HG03064 (cell line): ENCODE measurements at regions not wholly inside any gene's neighbourhood (a gene's known extent, or its start where the extent isn't known, plus 50 kb on each side); places are given as distances from the start of the nearest gene placed in this dataset.
"Not testable (repeated sequence)": the region's sequence is repeated elsewhere in the genome, so short reads cannot be mapped to it uniquely, and the experiment has no call there.

Experiments
- ATAC-seq: cut with Tn5 transposase; IDR thresholded peaks from one replicate; pipeline ENCODE4 v1.9.1; 2021; ENCODE audit warnings: low read depth; ENCODE audit not compliant: unreplicated experiment

DNA sequence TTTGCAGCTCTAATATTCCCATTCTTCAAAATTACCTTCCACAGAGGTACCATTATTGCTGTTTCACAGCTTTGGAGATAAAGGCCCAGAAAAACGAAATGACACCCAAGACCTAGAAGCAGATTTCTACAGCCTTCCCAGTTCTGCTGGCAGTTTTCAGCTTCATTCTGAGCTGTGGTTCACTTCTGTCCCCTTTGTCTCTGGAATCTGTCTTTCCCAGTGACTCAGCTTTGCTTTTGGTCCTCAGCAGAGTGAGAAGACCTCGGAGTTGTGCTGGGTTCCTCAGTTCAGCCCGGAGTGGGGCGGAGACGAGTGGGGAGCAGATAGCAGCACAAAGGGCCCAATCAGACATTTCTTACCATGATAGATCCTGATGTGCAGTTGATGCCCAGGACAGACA, 180.7 kb upstream of the CXCR4 start:
- ATAC-seq = no peak

DNA sequence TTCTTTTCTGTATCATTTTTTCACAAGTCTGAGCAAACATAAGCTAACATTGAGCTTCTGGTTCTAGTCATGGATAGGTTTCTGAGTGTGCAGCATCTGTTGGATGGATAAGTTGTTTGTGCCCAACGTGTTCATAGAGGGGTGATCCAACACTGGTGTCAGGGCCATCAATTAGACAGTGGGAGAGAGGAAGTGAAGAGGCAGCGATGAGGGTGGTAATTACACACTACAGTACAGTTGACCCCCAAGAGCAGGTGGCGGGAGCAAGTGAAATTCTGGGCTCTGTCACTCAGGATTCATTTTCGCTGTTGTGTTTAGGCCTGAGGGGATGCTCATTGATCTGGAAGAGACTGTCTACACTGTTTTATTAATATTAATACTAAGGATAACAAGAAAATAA, 180.0 kb upstream of the CXCR4 start:
- no peak for ATAC-seq

DNA sequence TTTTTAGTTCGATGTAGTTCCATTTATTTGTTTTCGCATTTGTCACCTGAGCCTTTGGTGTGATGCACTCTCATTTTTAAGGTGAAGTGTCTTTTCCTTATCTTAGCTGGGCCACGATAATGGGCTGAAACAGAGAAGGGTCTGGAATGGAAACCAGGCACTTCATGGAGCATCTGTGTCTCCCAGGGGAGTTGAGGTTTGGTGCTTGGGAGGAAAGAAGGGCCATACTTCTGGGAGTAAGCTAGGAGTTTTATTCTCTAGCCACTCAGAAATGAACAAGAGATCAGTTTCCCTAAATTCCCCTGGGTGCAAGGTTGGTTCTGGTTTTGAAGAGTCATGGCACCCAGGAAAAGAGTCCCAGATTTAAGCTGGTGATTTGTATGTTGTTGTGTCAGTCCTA, 179.4 kb upstream of the CXCR4 start:
- ATAC-seq = no peak

DNA sequence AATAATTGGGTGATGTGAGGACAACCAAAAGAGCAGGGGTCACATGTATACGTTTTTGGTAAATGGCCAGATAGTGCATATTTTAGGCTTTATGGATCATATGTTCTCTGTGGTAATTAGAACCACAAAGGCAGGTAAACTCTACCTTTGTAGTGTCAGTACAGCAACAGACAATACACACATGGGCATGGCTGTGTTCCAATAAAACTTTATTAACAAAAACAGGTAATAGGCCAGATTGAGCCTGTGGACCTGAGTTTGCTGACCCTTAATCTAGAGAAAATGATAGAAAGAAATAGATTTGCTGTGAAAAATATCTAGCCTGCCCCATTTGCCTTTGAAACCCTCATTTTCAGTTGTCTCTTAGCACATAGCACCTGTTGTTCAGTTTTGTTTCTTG, 177.2 kb upstream of the CXCR4 start:
- no peak for ATAC-seq

DNA sequence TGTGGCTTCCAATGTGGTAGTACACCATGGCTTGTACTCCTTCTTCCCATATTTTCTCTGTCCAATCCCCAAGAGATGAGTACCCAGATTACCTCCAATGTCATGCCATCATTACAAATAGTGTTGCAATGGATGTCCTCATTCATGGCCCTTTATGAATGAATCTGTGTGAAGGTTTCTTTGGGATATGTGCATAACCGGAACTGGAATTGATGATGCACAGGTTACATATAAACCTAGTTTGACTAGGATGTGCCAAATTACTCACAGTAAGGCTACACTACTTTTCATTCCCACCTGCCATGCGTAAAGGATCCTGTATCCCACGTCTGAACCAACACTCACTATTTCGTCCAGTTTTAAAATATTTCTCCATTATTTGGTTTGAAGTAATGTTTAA, 173.9 kb upstream of the CXCR4 start:
- no peak for ATAC-seq

DNA sequence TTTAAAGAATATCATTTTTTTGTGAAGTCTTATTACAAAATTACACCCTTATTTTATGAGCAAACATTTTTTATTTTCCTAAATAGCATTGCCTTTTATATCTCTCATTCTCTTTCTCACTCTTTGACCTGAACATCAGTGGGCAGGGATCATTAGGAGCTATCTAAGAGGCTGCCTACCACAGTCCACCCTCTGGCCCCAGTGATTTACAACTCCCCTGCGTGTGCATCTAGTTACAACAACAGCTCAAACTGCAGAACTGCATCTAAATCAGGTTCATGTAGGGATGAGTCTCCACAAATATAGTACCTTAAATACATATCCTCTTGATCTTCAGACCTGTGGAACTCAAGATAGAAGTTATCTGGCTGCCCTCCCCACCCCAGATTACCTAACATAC, 172.4 kb upstream of the CXCR4 start:
- no peak for ATAC-seq

DNA sequence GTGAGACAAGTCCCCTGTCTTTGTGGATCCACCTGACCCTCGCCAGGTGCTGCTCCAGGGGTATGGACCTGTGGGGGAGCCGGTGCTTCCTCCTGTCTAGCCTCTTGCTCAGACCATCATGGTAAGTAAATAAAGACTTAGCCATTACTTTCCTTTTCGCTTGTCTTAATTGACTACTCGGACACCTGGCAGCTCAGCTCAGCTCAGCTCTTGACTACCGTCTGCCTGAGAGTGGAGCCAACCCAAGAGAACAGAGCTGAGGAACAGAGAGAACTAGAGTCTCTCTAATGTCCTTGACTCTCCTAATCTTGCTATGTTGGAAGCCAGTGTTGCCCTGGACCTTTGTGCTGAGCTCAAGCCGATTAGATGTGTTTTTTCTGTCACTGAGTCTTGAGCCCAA, 170.3 kb upstream of the CXCR4 start:
- ATAC-seq = no peak

DNA sequence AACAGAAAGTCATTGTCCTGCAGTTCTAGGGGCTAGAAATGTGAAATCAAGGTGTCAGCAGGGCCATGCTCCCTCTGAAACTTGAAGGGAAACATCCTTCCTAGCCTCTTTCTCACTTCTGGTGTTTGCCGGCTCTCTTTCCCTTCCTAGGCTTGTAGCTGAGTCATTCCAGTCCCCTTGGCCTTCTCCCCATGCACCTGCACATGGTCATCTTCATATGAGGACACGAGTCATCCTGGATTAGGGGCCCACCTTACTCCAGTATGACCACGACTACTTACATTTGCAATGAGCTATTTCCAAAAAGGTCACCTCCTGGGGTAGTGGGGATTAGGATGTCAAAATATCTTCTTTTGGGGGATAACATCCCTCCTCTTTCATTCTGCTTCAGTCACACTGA, 168.5 kb upstream of the CXCR4 start:
- ATAC-seq = no peak

DNA sequence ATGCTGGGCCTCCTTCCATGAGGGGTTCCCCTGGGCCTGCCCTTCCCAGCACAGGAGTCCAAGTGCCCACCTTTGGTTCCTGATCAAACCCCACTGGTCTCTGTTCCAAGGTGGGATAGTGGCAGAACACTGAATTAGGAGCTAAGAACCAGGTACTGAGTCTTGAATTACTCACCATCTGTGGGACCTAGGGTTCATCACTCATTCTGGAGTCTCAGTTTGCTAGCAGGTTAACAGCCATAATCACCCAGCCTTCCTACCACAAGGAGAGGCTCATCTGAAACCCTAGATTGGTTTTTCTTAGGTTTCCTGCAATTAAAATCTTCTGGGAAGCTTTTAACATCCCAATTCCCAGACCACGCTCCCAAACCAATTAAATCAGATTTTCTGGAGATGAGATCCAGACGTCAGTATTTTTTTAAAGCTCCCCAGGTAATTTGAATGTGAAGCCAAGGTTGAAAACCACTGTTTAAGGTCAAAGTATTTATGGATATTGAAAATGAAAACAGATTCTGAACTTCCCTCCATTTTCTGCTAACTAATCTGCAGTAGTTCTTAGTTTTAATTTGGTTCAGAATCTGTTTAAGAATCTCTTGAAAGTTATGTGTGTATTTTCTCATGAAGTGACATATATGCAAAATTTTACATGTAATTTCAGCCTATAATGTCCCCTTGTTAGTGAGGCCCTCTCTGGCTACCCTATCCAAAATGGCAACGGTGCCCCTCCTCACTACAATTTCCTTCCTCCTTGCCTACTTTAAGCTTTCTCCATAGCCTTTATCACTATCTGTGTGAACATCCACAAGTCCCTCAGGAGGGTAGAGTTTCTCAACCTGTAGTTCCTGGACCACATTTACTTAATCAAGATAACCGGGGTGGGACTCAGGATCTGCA, 166.5 kb upstream of the CXCR4 start:
- no peak for ATAC-seq

DNA sequence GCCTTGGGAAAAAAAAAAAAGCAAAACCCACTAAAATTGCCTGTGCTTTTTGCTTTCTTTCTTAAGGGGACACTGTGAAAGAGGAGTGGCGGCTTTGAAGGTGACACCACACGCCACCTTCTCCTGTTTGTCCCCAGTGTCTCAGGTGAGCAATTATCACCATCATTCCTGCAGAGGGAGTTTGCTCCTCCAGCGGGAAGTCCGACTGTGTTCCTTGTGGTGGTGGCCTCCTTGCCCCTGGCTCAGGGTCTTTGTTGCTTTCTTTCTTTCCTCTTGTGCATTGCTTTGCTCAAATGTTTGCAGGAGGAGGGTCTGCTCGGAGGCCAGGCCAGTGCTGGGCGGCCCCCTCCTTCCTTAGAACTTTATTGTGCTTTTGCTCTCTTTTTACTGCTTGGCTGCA, 164.3 kb upstream of the CXCR4 start:
- ATAC-seq = no peak

DNA sequence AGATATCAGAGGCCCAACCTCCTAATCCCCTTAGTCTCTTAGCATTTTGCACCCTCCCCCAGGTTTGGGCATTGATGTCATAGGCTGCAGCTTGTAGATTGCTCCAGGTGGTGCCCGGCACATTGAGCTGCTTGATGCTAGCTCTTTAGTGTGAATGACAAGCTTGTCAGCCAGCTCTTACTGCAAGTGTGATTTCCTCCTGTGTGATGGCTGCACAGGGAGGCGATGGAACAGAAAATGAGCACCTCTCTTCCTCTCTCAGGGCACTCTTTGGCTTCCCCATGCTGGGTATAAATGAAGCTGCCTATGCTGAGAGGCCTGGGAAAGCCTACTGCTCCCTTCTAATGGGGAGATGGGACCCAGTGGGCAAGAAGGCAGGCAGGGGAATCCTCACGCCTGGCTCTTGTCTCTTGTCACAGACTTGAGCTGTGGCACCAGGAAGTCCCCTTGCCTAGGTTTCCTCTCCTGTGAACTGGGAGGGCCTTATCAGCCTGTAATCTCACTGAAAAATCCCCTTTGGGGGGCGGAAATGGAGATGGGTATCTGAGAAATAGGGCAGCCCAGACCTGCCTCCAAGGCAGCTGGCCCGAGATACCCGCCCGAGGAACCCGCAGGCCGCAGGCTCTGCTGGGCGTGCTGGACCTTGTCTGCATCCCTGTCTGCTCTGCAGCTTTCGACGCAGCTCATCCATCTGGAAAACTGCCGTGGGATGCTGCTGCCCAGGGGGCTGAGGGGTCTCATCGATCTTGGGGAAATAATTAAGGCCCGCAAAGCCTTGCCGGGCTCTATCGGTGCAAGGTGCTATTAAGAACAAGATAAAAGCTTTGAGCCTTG, 163.5 kb upstream of the CXCR4 start:
- ATAC-seq = no peak

DNA sequence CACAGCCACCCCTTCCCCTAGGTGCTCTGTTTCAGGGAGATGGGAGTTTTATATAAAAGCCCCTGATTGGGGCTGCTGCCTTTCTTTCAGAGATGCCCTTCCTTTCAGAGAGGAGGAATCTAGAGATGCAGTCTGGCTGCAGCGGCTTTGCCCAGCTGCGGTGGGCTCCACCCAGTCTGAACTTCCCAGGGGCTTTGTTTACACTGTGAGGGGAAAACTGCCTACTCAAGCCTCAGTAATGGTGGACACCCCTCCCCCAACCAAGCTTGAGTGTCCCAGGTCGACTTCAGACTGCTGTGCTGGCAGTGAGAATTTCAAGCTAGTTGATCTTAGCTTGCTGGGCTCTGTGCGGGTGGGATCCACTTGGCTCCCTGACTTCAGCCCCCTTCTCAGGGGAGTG, 148.4 kb upstream of the CXCR4 start:
- ATAC-seq = not testable (repeated sequence)

DNA sequence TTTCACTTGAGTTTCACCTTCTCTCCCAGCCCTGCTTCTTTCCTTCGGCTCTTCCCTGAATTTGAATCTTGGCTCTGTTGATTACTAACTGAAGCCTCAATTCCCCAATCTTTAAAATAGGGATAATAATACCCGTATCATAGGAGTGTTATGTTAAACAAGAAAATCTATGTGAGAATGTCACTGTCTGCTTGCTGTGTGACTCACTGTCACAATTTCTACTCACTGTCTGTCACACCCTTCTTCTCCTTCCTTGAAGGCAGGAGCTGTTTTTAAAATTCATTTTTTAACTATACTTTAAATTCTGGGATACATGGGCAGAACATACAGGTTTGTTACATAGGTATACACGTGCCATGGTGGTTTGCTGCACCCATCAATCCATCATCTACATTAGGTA, 141.6 kb upstream of the CXCR4 start:
- ATAC-seq = no peak

DNA sequence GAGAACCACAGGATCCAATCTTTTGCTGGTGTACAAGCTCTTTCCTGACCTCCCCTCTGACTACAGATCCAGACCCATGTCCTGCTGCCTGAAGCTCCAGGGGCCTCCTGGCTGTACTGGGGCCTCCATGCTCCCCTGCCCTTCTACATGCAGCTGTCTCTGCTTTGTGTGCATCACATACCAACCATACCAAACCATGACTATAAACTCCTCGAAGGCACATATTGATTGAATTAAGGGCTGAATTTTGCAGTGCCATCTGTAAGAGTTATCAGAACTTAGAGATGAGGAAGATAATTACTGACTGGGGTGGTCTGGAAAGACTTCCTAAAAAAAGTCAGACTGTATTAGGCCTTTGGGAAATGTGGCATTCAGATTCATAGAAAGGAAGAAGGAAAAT, 139.9 kb upstream of the CXCR4 start:
- ATAC-seq = no peak

DNA sequence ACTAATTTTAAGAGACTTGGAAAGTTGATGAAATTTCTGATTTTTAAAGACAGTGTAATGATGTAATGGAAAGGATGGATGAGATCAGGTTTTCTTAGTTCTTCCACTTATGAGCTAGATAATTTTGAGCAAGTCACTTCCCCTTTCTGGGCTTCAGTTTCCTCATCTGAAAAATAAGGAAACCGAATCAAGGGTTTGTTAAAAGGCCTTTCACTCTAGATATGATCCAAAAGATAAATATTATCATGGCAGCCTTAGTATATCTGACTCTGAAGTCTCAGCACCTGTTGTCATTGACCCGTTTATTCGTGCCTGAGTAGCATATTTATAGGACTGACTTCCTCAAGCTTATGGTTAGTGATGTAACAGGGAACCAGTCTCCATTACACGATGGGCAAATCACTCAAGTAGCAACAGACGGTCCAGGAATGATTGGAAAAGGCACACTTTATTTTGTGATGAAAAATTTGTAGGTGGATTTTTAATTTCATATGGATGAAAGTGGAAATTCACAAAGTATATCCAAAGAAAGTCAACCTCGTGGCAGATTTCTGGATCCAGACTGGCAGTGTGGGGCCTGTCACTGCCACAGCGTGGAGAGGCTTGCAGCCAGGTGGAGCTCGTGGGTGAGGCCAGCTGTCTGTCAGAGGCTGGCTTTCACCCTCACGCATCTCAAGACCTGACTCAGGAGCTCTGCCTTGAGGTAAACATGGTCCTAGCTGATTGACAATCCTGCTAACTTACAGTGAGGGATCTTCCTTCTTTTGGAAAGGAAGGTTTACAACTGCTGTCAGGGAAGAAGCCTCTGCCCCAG, 137.9 kb upstream of the CXCR4 start:
- no peak for ATAC-seq

DNA sequence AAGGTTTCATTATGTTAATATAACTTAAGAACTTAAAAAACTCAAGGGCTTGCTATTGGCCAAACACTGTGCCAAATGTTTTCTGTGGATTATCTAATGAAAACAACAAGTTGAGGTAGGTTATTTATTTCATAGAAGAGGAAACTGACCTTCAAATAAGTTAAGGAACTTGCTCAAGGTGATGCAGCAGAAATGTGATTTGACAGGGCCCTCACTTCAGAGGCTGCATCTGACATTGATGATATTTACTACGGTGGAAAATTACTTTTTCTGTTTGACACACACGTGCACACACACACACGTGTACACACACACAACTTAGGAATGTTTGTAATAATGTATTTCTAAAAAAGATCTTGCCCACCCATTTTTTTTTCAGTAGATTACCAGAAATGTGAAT, 137.2 kb upstream of the CXCR4 start:
- no peak for ATAC-seq

DNA sequence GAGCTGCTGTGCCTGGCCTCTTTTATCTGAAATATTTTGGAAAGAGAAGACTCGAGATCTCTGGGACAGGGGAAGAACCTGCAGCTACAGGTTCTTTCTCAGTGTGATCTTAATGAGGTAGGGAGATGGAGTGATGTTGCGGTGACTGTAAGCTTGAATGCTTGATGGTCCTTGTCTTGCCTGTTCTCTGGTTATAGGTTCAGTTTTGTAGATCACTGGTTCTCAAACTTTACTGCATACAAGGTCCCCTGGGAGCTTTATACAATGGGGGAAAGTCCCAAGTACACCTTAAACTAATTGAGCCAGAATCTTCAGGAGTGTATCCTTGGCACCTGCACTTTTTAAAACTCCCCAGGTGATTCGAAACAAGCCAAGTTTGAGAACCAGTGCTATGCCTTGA, 136.7 kb upstream of the CXCR4 start:
- peak; percentile 43 for ATAC-seq

DNA sequence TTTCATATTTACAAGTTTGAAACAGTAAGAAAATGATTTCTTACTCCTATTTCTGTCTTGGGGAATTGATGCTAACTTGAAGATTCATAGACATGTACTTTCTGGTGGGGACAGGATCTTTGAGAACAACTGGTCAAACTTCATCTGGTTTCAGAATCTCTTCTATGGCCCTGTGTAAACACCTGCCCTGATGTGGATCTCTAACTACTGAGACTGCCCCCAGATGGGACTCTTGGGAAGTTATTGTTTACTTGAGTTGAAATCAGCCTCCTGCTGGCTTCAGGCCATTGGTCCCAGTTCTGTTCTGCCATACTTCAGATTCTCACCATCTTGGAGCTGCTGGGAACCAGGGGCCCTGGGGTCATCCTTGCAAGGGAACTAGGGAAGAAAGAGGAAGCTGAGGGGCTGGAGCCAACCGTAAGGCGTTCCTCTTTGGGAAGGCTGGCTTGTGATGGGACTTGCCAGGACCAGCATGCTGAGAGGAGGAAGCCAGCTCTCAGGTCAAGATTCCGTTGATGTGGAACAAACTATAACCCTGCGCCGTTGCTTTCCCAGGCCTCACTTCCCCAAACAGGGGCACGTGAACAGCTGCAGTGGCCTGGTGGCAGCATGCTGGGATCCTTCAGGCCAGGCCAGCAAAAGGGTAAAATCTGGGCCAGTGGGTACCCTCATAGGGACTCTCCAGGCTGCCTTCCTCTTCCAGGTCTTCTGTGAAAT, 135.5 kb upstream of the CXCR4 start:
- no peak for ATAC-seq

DNA sequence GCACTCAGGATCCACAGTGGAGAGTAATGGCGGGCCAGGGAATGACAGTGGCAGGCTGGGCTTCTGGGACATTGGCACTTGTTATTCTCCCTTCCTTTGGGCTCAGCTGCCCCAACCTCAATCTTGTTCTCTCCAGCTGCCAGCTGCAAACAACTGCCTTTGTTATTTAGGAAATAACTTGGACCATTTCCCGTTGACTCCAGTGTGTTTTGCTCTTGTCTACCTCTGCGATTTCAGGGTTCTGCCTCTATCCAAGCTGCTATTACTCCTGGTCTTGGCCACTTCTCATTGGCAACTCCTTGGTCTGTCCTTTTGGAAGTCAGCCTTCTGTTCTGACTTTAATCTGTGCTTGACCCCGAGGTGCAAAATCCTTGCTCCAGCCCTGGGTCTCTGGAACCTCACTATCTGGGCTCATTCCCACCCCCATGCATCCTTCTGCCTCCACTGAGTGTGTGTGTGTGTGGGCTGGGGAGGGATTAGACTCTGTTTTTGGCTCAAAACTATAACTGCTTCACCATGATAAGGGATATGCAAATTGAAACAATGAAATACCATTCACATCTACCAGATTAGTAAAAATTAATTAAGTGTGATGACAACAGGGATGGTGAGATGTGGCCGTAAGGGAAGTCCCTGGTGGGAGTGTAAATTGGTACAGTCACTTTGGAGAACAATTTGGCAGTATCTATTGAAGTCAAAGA, 134.1 kb upstream of the CXCR4 start:
- no peak for ATAC-seq
